ENCODE measurements at regions not wholly inside any gene's neighbourhood (a gene's known extent, or its start where the extent isn't known, plus 50 kb on each side); places are given as distances from the start of the nearest gene placed in this dataset.

- TF ChIP-seq POLR2A (IDR thresholded peaks at IDR 0.05) = no peak
- TF ChIP-seq, protein P1, sequence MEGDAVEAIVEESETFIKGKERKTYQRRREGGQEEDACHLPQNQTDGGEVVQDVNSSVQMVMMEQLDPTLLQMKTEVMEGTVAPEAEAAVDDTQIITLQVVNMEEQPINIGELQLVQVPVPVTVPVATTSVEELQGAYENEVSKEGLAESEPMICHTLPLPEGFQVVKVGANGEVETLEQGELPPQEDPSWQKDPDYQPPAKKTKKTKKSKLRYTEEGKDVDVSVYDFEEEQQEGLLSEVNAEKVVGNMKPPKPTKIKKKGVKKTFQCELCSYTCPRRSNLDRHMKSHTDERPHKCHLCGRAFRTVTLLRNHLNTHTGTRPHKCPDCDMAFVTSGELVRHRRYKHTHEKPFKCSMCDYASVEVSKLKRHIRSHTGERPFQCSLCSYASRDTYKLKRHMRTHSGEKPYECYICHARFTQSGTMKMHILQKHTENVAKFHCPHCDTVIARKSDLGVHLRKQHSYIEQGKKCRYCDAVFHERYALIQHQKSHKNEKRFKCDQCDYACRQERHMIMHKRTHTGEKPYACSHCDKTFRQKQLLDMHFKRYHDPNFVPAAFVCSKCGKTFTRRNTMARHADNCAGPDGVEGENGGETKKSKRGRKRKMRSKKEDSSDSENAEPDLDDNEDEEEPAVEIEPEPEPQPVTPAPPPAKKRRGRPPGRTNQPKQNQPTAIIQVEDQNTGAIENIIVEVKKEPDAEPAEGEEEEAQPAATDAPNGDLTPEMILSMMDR (IDR thresholded peaks at IDR 0.05) = no peak
These were observed 206.1 kb downstream of the CHRM2 start for GRCh38 chr7:137074391-137075030.

All from lower leg skin (tissue), 3 donors.